DND-41 (cell line): ENCODE measurements at regions not wholly inside any gene's neighbourhood (a gene's known extent, or its start where the extent isn't known, plus 50 kb on each side); places are given as distances from the start of the nearest gene placed in this dataset.

Source experiments
- ATAC-seq: fragments of 200-7000 bp; cut with Tn5 transposase; 3 replicates; pipeline ENCODE4 v1.9.1; 2021; ENCODE audit warnings: low read depth; ENCODE audit not compliant: insufficient read depth
- DNase-seq: peaks from one replicate; pipeline ENCODE4 v3.0.0-alpha.2; 2020
- H2AFZ ChIP-seq: 2 replicates; pipeline ENCODE4 v1.6.0; 2012; ENCODE audit warnings: low read depth, low read length
- H3K27ac ChIP-seq: 2 replicates; pipeline ENCODE4 v1.5.1; 2012; ENCODE audit warnings: low read length, inconsistent platforms
- H3K27me3 ChIP-seq: fragments of 200-600 bp; sonication (generic); 2 replicates; pipeline ENCODE4 v1.6.0; 2012; ENCODE audit warnings: low read length, mild to moderate bottlenecking, inconsistent platforms; ENCODE audit not compliant: insufficient read depth, poor library complexity
- H3K36me3 ChIP-seq: 2 replicates; pipeline ENCODE4 v1.5.1; 2012; ENCODE audit warnings: low read length, inconsistent platforms; ENCODE audit not compliant: insufficient read depth
- H3K4me1 ChIP-seq: 2 replicates; pipeline ENCODE4 v1.5.1; 2012; ENCODE audit warnings: mild to moderate bottlenecking, low read length; ENCODE audit not compliant: insufficient read depth
- H3K4me2 ChIP-seq: 2 replicates; pipeline ENCODE4 v1.6.0; 2012; ENCODE audit warnings: mild to moderate bottlenecking, moderate library complexity, low read length, inconsistent platforms; ENCODE audit not compliant: insufficient read depth
- H3K4me3 ChIP-seq, 2 experiments: fragments of 200-600 bp in 1 of 2; shearing (Covaris generic) in 1 of 2; 2 replicates each; pipeline ENCODE4 v1.5.1; 2012 to 2016; ENCODE audit warnings: inconsistent platforms in 2 of 2, low read length in 2 of 2, mild to moderate bottlenecking in 2 of 2, low read depth in 1 of 2, moderate library complexity in 1 of 2
- H3K79me2 ChIP-seq: 2 replicates; pipeline ENCODE4 v1.6.0; 2012; ENCODE audit warnings: low read length, inconsistent platforms; ENCODE audit not compliant: insufficient read depth
- H3K9ac ChIP-seq: 2 replicates; pipeline ENCODE4 v1.6.0; 2012; ENCODE audit warnings: low read depth, mild to moderate bottlenecking, inconsistent platforms, low read length, moderate library complexity
- H3K9me3 ChIP-seq: 2 replicates; pipeline ENCODE4 v1.5.1; 2012; ENCODE audit warnings: low read length, moderate library complexity, mild to moderate bottlenecking, inconsistent platforms; ENCODE audit not compliant: insufficient read depth, severe bottlenecking
- H4K20me1 ChIP-seq: 2 replicates; pipeline ENCODE4 v1.6.0; 2012; ENCODE audit warnings: low read length; ENCODE audit not compliant: insufficient read depth
- EZH2 ChIP-seq: IDR thresholded peaks from 3 replicates; pipeline ENCODE4 v1.6.1; 2012; ENCODE audit warnings: borderline replicate concordance, low read depth, mild to moderate bottlenecking, moderate library complexity, low read length, inconsistent platforms; ENCODE audit not compliant: severe bottlenecking
- TF ChIP-seq, protein P1 (sequence below): IDR thresholded peaks from 2 replicates; pipeline ENCODE4 v1.5.1; 2012; ENCODE audit warnings: borderline replicate concordance, low read length, moderate library complexity, mild to moderate bottlenecking; ENCODE audit not compliant: poor library complexity, severe bottlenecking; ENCODE audit errors: extremely low read depth

DNA sequence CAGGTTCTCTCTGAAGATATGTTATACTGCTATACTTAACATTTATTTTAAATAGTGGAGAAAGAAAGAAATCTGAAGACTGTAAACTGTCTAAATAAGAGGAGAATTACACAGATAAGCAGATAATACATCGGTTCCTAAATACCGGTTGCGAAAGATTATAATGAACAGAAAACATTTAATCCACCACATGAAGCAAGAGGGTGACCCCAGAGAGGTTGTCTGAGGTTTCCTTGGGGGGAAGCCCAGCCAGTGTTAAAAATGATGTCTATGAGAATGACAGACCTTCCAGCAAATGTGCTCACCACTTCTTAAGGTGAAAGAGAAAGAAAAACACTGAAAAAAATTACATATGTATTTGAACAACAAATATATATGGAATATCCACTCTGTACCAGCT lies 356.4 kb upstream of the KAZN start:
- no peak overlapping the region for H3K4me3 ChIP-seq
- TF ChIP-seq, protein P1, sequence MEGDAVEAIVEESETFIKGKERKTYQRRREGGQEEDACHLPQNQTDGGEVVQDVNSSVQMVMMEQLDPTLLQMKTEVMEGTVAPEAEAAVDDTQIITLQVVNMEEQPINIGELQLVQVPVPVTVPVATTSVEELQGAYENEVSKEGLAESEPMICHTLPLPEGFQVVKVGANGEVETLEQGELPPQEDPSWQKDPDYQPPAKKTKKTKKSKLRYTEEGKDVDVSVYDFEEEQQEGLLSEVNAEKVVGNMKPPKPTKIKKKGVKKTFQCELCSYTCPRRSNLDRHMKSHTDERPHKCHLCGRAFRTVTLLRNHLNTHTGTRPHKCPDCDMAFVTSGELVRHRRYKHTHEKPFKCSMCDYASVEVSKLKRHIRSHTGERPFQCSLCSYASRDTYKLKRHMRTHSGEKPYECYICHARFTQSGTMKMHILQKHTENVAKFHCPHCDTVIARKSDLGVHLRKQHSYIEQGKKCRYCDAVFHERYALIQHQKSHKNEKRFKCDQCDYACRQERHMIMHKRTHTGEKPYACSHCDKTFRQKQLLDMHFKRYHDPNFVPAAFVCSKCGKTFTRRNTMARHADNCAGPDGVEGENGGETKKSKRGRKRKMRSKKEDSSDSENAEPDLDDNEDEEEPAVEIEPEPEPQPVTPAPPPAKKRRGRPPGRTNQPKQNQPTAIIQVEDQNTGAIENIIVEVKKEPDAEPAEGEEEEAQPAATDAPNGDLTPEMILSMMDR, result no peak
- no peak for TF ChIP-seq EZH2
- DNase-seq, result peak; percentile 13
- no peaks in the 10 kb centered on the region for H3K36me3 ChIP-seq
- H3K27me3 ChIP-seq, result no peaks in the 10 kb centered on the region
- no peak overlapping the region for H3K9ac ChIP-seq
- H3K79me2 ChIP-seq, result no peaks in the 10 kb centered on the region
- no peak overlapping the region for H2AFZ ChIP-seq
- H3K4me1 ChIP-seq, result peaks cover 16% of the 10 kb centered on the region
- no peak overlapping the region for H3K27ac ChIP-seq
- H4K20me1 ChIP-seq, result no peaks in the 10 kb centered on the region
- peak; percentile 72 for ATAC-seq
- no peaks in the 10 kb centered on the region for H3K9me3 ChIP-seq
- H3K4me2 ChIP-seq, result no peak overlapping the region

DNA sequence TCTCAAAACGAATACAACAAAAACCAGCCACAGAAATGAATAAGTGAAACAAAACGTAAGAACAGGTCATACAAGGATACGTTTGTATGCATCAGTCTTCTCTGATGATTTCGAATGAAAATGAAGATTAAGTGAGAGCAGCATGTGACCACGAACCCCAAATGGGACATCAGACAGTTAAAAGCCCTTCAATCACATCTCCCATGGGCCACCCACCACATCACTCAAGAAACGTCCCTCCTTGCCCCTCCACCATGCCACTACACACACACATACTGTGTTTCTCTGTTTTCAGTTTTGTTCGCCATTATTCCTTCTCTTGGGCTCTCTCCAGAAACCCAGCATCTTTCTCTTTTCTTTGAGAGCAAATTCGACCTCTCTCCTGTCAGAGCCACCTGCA lies 355.6 kb upstream of the KAZN start:
- TF ChIP-seq, protein P1, result no peak
- TF ChIP-seq EZH2, result no peak
- Histone ChIP-seq H3K27me3 (no peaks in the 10 kb centered on the region), H3K4me2 (no peak overlapping the region), H3K36me3 (no peaks in the 10 kb centered on the region), H2AFZ (no peak overlapping the region), H3K4me3 (no peak overlapping the region), H3K27ac (no peak overlapping the region), H3K4me1 (peaks cover 16% of the 10 kb centered on the region), H3K9me3 (no peaks in the 10 kb centered on the region), H3K79me2 (no peaks in the 10 kb centered on the region), H4K20me1 (no peaks in the 10 kb centered on the region), H3K9ac (no peak overlapping the region)
- ATAC-seq (peak; percentile 62), DNase-seq (peak; percentile 19)

DNA sequence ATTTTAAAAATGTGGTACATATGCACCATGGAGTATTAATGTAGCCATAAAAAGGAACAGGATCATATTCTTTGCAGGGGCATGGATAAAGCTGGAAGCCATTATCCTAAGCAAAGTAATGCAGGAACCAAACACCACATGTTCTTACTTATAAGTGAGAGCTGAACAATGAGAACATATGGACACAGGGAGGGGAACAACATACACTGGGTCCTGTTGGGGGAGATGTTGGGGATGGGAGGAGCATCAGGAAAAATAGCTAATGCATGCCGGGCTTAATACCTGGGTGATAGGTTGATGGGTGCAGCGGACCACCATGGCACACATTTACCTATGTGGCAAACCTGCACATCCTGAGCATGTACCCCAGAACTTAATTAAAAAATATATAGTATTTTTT lies 352.5 kb upstream of the KAZN start:
- no peak overlapping the region for H3K4me3 ChIP-seq
- H3K27me3 ChIP-seq, result no peaks in the 10 kb centered on the region
- H3K9me3 ChIP-seq, result no peaks in the 10 kb centered on the region
- H3K4me1 ChIP-seq, result peaks cover 16% of the 10 kb centered on the region
- H4K20me1 ChIP-seq, result no peaks in the 10 kb centered on the region
- H2AFZ ChIP-seq, result no peak overlapping the region
- no peaks in the 10 kb centered on the region for H3K36me3 ChIP-seq
- H3K4me2 ChIP-seq, result no peak overlapping the region
- no peak overlapping the region for H3K27ac ChIP-seq
- no peak overlapping the region for H3K9ac ChIP-seq
- H3K79me2 ChIP-seq, result no peaks in the 10 kb centered on the region
- no peak for TF ChIP-seq EZH2
- TF ChIP-seq, protein P1, result no peak
- no peak for DNase-seq
- no peak for ATAC-seq

DNA sequence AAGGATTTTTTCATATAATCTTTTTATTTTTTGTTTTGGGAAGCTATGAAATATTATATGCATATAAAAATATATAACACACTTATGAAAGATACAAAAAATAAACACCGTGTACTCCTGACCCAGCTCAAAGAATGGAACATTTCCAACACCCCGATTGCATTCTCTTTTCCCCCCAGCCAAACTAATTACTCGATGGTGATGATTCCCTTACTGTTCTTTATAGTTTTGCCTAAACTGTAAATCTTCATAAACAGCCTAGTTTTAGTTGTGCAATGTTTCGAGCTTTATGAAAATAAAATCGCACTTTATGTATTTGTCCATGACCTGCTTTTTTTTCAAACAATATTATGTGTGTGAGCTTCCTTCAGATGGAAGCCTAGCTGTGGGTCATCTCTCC lies 352.0 kb upstream of the KAZN start:
- H3K9ac ChIP-seq, result no peak overlapping the region
- no peak overlapping the region for H3K27ac ChIP-seq
- H3K4me2 ChIP-seq, result no peak overlapping the region
- no peak for ATAC-seq
- no peaks in the 10 kb centered on the region for H4K20me1 ChIP-seq
- no peaks in the 10 kb centered on the region for H3K9me3 ChIP-seq
- H3K27me3 ChIP-seq, result no peaks in the 10 kb centered on the region
- DNase-seq, result no peak
- TF ChIP-seq, protein P1, result no peak
- TF ChIP-seq EZH2, result no peak
- no peak overlapping the region for H3K4me3 ChIP-seq
- H3K4me1 ChIP-seq, result peaks cover 16% of the 10 kb centered on the region
- no peak overlapping the region for H2AFZ ChIP-seq
- no peaks in the 10 kb centered on the region for H3K79me2 ChIP-seq
- H3K36me3 ChIP-seq, result no peaks in the 10 kb centered on the region
